Coronary artery (tissue), 2 donors: ENCODE measurements at regions not wholly inside any gene's neighbourhood (a gene's known extent, or its start where the extent isn't known, plus 50 kb on each side); places are given as distances from the start of the nearest gene placed in this dataset.

Experiments used
- DNase-seq: peaks from one replicate; pipeline ENCODE4 v3.0.0-alpha.2; 2017; ENCODE audit warnings: low spot score
- H3K27ac ChIP-seq, 2 donors: fragments of 200-600 bp; sonication (generic); one replicate each; pipeline ENCODE4 v1.5.1; 2016 to 2019
- H3K4me3 ChIP-seq: fragments of 200-600 bp; sonication (generic); 2 replicates; pipeline ENCODE4 v1.5.1; 2016; ENCODE audit warnings: mild to moderate bottlenecking, moderate library complexity
- TF ChIP-seq, protein P1 (sequence below): fragments of 200-600 bp; sonication (generic); IDR thresholded peaks from one replicate; pipeline ENCODE4 v1.5.1; 2019; ENCODE audit warnings: antibody characterized with exemption

DNA sequence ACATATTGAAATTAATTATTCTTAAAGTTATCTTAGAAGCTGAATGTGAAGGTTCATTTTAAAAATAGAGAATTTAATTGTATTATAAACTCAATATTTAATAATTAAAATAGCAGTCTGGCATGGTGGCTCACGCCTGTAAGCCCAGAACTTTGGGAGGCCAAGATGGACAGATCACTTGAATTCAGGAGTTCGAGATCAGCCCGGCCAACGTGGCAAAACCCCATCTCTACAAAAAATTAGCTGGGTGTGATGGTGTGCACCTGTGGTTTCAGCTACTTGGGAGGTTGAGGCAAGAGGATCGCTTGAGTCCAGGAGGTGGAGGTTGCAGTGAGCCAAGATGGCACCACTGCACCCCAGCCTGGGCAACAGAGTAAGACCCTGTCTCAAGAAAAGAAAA is 659.9 kb upstream of the AGA start:
- DNase-seq, result no peak
- no peak overlapping the region for H3K27ac ChIP-seq
- TF ChIP-seq, protein P1, sequence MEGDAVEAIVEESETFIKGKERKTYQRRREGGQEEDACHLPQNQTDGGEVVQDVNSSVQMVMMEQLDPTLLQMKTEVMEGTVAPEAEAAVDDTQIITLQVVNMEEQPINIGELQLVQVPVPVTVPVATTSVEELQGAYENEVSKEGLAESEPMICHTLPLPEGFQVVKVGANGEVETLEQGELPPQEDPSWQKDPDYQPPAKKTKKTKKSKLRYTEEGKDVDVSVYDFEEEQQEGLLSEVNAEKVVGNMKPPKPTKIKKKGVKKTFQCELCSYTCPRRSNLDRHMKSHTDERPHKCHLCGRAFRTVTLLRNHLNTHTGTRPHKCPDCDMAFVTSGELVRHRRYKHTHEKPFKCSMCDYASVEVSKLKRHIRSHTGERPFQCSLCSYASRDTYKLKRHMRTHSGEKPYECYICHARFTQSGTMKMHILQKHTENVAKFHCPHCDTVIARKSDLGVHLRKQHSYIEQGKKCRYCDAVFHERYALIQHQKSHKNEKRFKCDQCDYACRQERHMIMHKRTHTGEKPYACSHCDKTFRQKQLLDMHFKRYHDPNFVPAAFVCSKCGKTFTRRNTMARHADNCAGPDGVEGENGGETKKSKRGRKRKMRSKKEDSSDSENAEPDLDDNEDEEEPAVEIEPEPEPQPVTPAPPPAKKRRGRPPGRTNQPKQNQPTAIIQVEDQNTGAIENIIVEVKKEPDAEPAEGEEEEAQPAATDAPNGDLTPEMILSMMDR, result no peak
- H3K4me3 ChIP-seq, result no peak overlapping the region

DNA sequence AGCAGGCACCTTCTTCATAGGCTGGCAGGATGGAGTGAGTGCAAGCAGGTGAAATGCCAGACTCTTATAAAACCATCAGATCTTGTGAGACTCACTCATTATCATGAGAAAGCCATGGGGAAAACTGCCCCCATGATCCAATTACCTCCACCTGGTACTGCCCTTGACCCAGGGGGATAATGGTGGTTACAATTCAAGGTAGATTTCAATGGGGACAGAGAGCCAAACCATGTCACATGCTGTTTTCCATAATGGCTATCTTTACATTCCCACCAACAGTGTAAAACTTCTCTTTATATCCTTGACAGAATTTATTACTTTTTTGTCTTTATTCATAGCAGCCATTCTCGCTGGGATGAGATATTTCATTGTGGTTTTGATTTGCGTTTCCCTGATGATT is 663.0 kb upstream of the AGA start:
- no peak overlapping the region for H3K4me3 ChIP-seq
- DNase-seq, result no peak
- TF ChIP-seq, protein P1, result no peak

DNA sequence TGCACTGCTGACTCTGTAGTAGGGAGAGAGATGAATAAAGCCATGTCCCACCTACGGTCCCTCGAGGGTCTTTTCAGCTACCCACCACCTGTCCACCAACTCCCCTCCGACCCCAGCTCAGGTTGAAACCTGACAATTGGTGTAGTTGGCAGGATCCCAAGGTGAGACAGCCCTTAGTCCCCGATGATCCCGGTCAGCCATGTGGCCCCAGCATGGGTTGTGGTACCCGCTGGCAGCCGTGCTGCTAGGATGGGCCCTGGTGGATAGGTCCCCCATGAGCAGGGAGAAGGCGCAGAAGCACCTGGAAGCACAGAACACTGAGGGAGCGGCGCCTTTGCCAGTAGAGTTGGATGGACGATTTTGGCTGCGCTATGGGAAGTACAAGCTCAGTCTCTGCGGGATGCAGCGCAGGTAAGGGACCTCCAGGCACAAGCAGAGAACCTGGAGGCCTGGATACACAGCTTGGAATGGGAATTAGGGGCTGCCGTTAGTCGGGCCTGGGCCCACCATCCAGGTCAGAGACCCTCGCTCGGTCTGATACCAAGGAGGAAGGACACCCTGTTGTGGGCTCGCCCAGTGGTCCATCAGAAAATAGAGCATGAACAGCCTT is 694.6 kb upstream of the AGA start:
- Histone ChIP-seq H3K4me3 (no peak overlapping the region), H3K27ac (no peak overlapping the region)
- DNase-seq, result no peak
- TF ChIP-seq, protein P1, result no peak

More for the DNA sequence above, 663.0 kb upstream of the AGA start:
- no peak overlapping the region for H3K27ac ChIP-seq

DNA sequence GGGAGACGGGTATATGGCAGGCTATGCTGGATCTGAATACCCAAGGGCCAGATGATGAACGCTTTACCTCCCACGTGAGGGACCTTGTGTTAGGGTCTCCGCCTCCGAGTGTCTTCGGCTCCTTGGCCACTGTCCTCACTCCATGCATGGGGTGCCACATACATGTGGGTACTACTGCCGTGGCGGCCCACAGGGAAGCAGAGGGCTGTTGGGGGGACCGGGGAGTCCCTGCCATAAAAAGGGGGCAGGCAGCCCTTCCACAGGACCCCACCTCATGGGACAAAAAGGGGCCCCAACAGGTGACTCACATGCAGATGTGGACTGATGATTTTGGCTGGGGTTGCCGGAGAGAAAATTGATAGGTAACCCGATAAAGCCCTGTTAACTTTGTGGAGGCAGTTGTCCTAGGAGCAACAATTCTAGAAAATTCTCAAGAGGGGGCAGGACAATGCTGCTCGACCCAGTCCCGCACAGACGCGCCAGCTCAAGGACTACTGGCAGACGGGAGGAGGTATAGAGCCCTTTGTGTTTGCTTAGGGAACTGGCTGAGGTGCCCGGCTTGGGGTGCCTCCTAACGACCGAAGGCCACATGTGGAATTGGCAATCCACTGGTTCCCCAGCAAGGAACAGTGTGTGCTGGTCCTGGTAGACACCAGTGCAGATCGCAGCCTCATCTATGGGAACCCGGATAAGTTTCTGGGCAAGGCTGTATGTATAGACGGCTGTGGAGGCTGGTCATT is 695.7 kb upstream of the AGA start:
- Histone ChIP-seq H3K4me3 (no peak overlapping the region), H3K27ac (no peak overlapping the region)
- TF ChIP-seq, protein P1, result no peak
- no peak for DNase-seq

DNA sequence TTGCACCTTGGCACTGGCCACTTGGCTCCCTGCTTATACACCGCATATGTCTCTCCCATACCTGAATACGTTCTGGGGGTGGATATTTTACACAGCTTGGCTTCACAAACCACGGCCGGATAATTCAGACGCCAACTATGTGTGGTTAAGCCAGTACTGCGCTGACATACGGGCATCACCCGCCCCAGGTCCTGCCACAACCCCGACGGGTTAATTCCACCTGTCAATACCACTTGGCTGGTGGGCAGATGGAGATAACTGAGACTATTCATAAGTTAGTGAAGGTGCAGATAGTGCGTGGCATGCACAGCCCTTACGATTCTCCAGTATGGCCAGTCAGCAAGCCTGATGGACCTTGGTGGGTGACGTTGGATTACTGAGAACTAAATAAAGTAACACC is 696.3 kb upstream of the AGA start:
- DNase-seq, result no peak
- TF ChIP-seq, protein P1, result no peak
- Histone ChIP-seq H3K27ac (no peak overlapping the region), H3K4me3 (no peak overlapping the region)

DNA sequence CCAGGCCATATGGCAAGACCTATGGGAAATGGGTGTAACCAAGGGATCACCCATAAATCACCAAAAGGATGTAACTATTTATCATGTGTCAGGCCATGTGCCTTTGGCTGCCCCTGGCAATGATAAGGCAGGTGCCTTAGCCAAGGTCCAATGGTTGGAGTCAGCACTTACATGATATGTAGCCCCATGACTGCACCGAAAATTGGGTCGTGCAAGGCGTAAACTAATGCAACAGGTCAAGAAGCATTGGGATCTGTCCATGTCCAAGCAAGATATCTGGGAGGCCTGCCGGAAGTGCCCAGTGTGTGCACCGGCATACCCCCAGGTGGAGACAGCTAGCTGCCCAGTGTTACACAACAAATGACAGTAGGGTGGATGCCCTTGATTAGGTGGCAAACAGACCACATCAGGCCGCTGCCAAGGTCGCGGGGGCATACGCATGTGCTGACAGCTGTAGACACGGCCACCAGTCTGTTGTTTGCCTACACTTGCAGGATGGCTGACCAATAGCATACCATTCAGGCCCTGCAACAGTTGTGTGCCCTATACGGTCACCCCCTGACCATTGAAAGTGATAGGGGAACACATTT is 698.2 kb upstream of the AGA start:
- TF ChIP-seq, protein P1, result no peak
- DNase-seq, result no peak

DNA sequence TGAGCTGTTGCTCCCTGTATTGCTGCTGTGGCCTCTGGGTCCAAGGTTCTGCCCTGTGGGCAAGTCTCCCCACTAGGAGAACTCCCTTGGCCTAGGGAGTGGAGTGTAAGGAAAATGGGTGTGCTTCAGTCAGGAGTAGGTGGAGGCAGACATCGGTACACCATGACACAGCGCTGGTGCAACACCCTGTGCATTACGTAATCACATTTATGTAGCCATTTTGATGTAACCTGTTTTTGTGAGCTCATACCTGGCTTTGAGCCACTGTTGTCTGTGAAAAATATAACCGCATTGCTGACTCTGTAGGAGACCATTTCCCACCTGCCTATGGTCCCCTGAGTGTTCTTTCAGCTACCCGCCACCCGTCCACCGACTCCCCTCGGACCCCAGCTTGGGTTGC is 700.5 kb upstream of the AGA start:
- DNase-seq, result no peak
- no peak overlapping the region for H3K27ac ChIP-seq
- TF ChIP-seq, protein P1, result no peak
- no peak overlapping the region for H3K4me3 ChIP-seq

More for the DNA sequence above, 698.2 kb upstream of the AGA start:
- Histone ChIP-seq H3K27ac (no peak overlapping the region), H3K4me3 (no peak overlapping the region)
